SK-N-SH (cell line): ENCODE measurements at regions not wholly inside any gene's neighbourhood (a gene's known extent, or its start where the extent isn't known, plus 50 kb on each side); places are given as distances from the start of the nearest gene placed in this dataset.

Experiments used
- CTCF ChIA-PET: fragments of 300-600, 350-600 bp; formaldehyde crosslinking; extraction: SDS; loops from one replicate; lab custom pipeline; 2021; lab: Yijun Ruan, JAX
- POLR2A ChIA-PET: fragments of 350-600 bp; sonication (Branson Sonifier 250); formaldehyde crosslinking; extraction: SDS; loops from one replicate; lab custom pipeline; 2020; ENCODE audit warnings: antibody characterized with exemption, inconsistent platforms; lab: Yijun Ruan, JAX
- DNase-seq: peaks from one replicate; pipeline ENCODE4 v3.0.0; 2012
- H2AFZ ChIP-seq: fragments of 200-600 bp; sonication (generic); 2 replicates; pipeline ENCODE4 v1.8.1; 2016; ENCODE audit warnings: antibody characterized with exemption, mild to moderate bottlenecking, low read depth
- H3F3A ChIP-seq: fragments of 200-600 bp; sonication (generic); replicated peaks from 2 replicates; pipeline ENCODE3; 2016; ENCODE audit warnings: antibody characterized with exemption, mild to moderate bottlenecking; ENCODE audit not compliant: insufficient read depth
- H3K27ac ChIP-seq, 2 experiments: fragments of 200-500 bp in 1 of 2; fragments of 200-600 bp in 1 of 2; sonication (Bioruptor generic) in 1 of 2; sonication (generic), shearing (Covaris generic) in 1 of 2; 2 replicates each; pipeline versions ENCODE4 v1.5.1 to v1.6.1; 2014 to 2016; ENCODE audit warnings: low read depth in 2 of 2, inconsistent platforms in 1 of 2, low read length in 1 of 2, mild to moderate bottlenecking in 1 of 2, mixed read lengths in 1 of 2
- H3K27me3 ChIP-seq: fragments of 200-600 bp; sonication (generic), shearing (Covaris generic); 2 replicates; pipeline ENCODE4 v1.6.1; 2016; ENCODE audit warnings: mixed run types; ENCODE audit not compliant: insufficient read depth
- H3K36me3 ChIP-seq, 2 experiments: fragments of 200-500 bp in 1 of 2; fragments of 200-600 bp in 1 of 2; sonication (Bioruptor generic) in 1 of 2; sonication (generic) in 1 of 2; replicated peaks in 1 of 2; 2 replicates each; pipeline versions ENCODE3 to v1.5.1; 2014 to 2016; ENCODE audit warnings: low read length in 1 of 2, mild to moderate bottlenecking in 1 of 2; ENCODE audit not compliant: insufficient read depth in 2 of 2, control insufficient read depth in 1 of 2
- H3K4me1 ChIP-seq, 2 experiments: fragments of 200-500 bp in 1 of 2; fragments of 200-600 bp in 1 of 2; sonication (Bioruptor generic) in 1 of 2; sonication (generic), shearing (Covaris generic) in 1 of 2; 2 replicates each; pipeline versions ENCODE4 v1.5.1 to v1.6.1; 2014 to 2016; ENCODE audit warnings: low read depth in 1 of 2, low read length in 1 of 2, mixed run types in 1 of 2; ENCODE audit not compliant: insufficient read depth in 2 of 2, control insufficient read depth in 1 of 2
- H3K4me2 ChIP-seq: fragments of 200-600 bp; sonication (generic), shearing (Covaris generic); 2 replicates; pipeline ENCODE4 v1.6.1; 2017; ENCODE audit warnings: mixed run types
- H3K4me3 ChIP-seq, 2 experiments: fragments of 200-500 bp in 1 of 2; fragments of 200-600 bp in 1 of 2; sonication (Bioruptor generic) in 1 of 2; sonication (generic), shearing (Covaris generic) in 1 of 2; 2 replicates each; pipeline versions ENCODE4 v1.5.1 to v1.8.1; 2014 to 2016; ENCODE audit warnings: low read depth in 2 of 2, inconsistent platforms in 1 of 2, low read length in 1 of 2, mild to moderate bottlenecking in 1 of 2, mixed read lengths in 1 of 2, moderate library complexity in 1 of 2
- H3K79me2 ChIP-seq: fragments of 200-600 bp; sonication (generic); 2 replicates; pipeline ENCODE4 v1.8.1; 2017; ENCODE audit warnings: mild to moderate bottlenecking; ENCODE audit not compliant: insufficient read depth
- H3K9ac ChIP-seq: fragments of 200-600 bp; sonication (generic); 2 replicates; pipeline ENCODE4 v1.6.1; 2017; ENCODE audit warnings: mixed run types
- H3K9me2 ChIP-seq: fragments of 200-600 bp; sonication (generic); 2 replicates; pipeline ENCODE4 v1.6.1; 2017; ENCODE audit warnings: mixed run types
- H3K9me3 ChIP-seq: fragments of 200-600 bp; sonication (generic); 2 replicates; pipeline ENCODE4 v1.6.1; 2017; ENCODE audit warnings: mixed run types, mild to moderate bottlenecking, moderate library complexity
- H4K20me1 ChIP-seq: fragments of 200-600 bp; sonication (generic); 2 replicates; pipeline ENCODE4 v1.6.1; 2017; ENCODE audit warnings: mild to moderate bottlenecking, mixed run types; ENCODE audit not compliant: insufficient read depth
- EP300 ChIP-seq, 2 experiments: IDR thresholded peaks; 2 replicates each; pipeline versions ENCODE4 v1.4.0 to v1.6.1; 2012; ENCODE audit warnings: borderline replicate concordance in 1 of 2, low read depth in 1 of 2, low read length in 1 of 2
- FOXJ3 ChIP-seq: sonication (generic); formaldehyde crosslinking; IDR thresholded peaks from 2 replicates; pipeline ENCODE4 v1.5.1; 2020; ENCODE audit warnings: mild to moderate bottlenecking, missing genetic modification reagents
- GATA2 ChIP-seq: sonication (generic); formaldehyde crosslinking; IDR thresholded peaks from 2 replicates; pipeline ENCODE4 v1.5.0; 2020; ENCODE audit warnings: mild to moderate bottlenecking, missing genetic modification reagents
- JUND ChIP-seq: IDR thresholded peaks from 2 replicates; pipeline ENCODE4 v1.4.0; 2012
- NFIC ChIP-seq: IDR thresholded peaks from 2 replicates; pipeline ENCODE4 v1.4.0; 2012; ENCODE audit warnings: borderline replicate concordance
- PBX3 ChIP-seq: IDR thresholded peaks from 2 replicates; pipeline ENCODE4; 2012
- POLR2AphosphoS5 ChIP-seq: IDR thresholded peaks from 2 replicates; pipeline ENCODE4 v1.6.1; 2012; ENCODE audit warnings: low read depth, low read length
- TCF12 ChIP-seq: IDR thresholded peaks from 2 replicates; pipeline ENCODE4 v1.4.0; 2012
- TEAD4 ChIP-seq: IDR thresholded peaks from 2 replicates; pipeline ENCODE4 v1.4.0; 2012; ENCODE audit warnings: mild to moderate bottlenecking, borderline replicate concordance; ENCODE audit not compliant: insufficient read depth
- WGBS: methylation state at CpG from one replicate; pipeline ENCODE4 v1.1.6; 2017; ENCODE audit warnings: low lambda C conversion rate; 5-methylcytosine and 5-hydroxymethylcytosine counted together
- TF ChIP-seq, protein P1 (sequence below): IDR thresholded peaks from 2 replicates; pipeline ENCODE4 v1.4.0; 2012; ENCODE audit warnings: low read depth

- Histone ChIP-seq H2AFZ (no peak overlapping the region), H3K27ac (no peak overlapping the region), H3K4me3 (no peak overlapping the region), H3K4me2 (no peak overlapping the region), H3K4me1 (no peaks in the 10 kb centered on the region), H3K36me3 (no peaks in the 10 kb centered on the region), H3F3A (no peaks in the 10 kb centered on the region), H4K20me1 (no peaks in the 10 kb centered on the region), H3K79me2 (no peaks in the 10 kb centered on the region), H3K27me3 (no peaks in the 10 kb centered on the region), H3K9me3 (no peaks in the 10 kb centered on the region), H3K9me2 (no peaks in the 10 kb centered on the region), H3K9ac (no peak overlapping the region)
- TF ChIP-seq POLR2AphosphoS5 (no peak), PBX3 (no peak)
- ChIA-PET POLR2A (no interaction called here), CTCF (interaction anchor here (1.0 to 1.5 kb wide), 5 partner anchors 11 to 943 kb away, joined by 3 to 5 read pairs (median 3); no protein-coding TSS in a partner anchor)
- WGBS, result 22% methylated on average over 3 of the region's 3 CpGs
- no peak for DNase-seq
Observed at GRCh38 chr21:26758083-26758880, 86.9 kb downstream of the ADAMTS1 start.

DNA sequence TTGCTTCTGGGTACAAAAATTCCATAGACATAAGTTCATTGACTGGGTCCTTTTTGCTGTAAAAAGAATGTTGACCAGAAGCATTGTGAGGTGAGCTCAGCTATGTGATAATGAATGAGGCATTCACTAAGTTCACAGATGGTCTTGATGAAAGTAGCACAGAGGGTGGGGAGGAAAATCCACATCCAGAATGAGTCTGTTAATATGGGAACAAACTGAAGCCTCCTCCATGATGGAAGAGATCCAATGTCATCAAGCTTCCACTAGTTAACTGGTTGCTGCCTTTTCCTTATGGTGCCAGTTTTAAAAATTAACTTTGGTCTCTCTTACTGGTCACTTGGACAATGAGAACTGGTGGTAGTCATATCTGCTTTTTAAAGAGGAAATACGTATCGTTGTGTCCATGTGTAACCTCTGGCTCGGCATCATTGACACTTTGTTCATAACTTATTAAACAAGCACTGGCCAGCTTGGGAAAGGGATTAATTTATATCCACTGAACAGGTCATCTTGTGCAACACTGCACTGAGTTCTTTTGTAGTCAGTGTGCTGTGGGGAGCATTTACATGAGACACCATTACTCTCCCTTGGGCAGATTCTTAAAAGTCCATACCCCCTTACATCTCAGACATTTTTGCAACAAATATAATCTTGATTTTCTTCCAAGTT lies 88.6 kb downstream of the ADAMTS1 start:
- no peaks in the 10 kb centered on the region for H3K9me2 ChIP-seq
- H3K9me3 ChIP-seq, result no peaks in the 10 kb centered on the region
- H3K27ac ChIP-seq, result no peak overlapping the region
- no peaks in the 10 kb centered on the region for H4K20me1 ChIP-seq
- H2AFZ ChIP-seq, result no peak overlapping the region
- WGBS, result 79% methylated on average over 3 of the region's 3 CpGs
- DNase-seq, result no peak
- no peak for TF ChIP-seq JUND
- TF ChIP-seq GATA2, result no peak
- TF ChIP-seq, protein P1, sequence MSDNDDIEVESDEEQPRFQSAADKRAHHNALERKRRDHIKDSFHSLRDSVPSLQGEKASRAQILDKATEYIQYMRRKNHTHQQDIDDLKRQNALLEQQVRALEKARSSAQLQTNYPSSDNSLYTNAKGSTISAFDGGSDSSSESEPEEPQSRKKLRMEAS, result no peak
- no peak for TF ChIP-seq FOXJ3
- no peak for TF ChIP-seq TEAD4
- no peak for TF ChIP-seq TCF12
- no peak for TF ChIP-seq NFIC
- no peak for TF ChIP-seq POLR2AphosphoS5
- no peak for TF ChIP-seq EP300 (IDR thresholded peaks at IDR 0.05; ENCODE audit: borderline replicate concordance in 1 of 2, low read depth in 1 of 2, low read length in 1 of 2)
- no peak for TF ChIP-seq PBX3
- H3K4me1 ChIP-seq, result no peaks in the 10 kb centered on the region
- no peaks in the 10 kb centered on the region for H3K27me3 ChIP-seq
- H3K79me2 ChIP-seq, result no peaks in the 10 kb centered on the region
- no peaks in the 10 kb centered on the region for H3F3A ChIP-seq
- H3K4me2 ChIP-seq, result no peak overlapping the region
- no peak overlapping the region for H3K9ac ChIP-seq
- H3K4me3 ChIP-seq, result no peak overlapping the region
- CTCF ChIA-PET, result interaction anchor here (1.1 to 1.3 kb wide), 2 partner anchors 24 to 60 kb away, joined by 3 read pairs; no protein-coding TSS in a partner anchor
- H3K36me3 ChIP-seq, result no peaks in the 10 kb centered on the region
- POLR2A ChIA-PET, result no interaction called here
